ENCODE measurements at regions not wholly inside any gene's neighbourhood (a gene's known extent, or its start where the extent isn't known, plus 50 kb on each side); places are given as distances from the start of the nearest gene placed in this dataset.

GRCh38 chr18:22114526-22115321 lies 54.7 kb upstream of the GATA6 start:
- DNase-seq = no peak

GRCh38 chr18:22115573-22115972 lies 53.8 kb upstream of the GATA6 start:
- DNase-seq = no peak

Measured in central memory CD4-positive, alpha-beta T cell (primary cell).